Ovary (tissue), 7 donors: ENCODE measurements at regions not wholly inside any gene's neighbourhood (a gene's known extent, or its start where the extent isn't known, plus 50 kb on each side); places are given as distances from the start of the nearest gene placed in this dataset.

ENCODE experiments used
- DNase-seq, 5 donors: peaks; one replicate each; pipeline ENCODE4 v3.0.0-alpha.2; 2019 to 2020
- H3K27ac ChIP-seq, 2 donors: fragments of 200-600 bp; one replicate each; pipeline versions ENCODE4 v1.5.1 to v1.8.0; 2019 to 2022
- H3K27me3 ChIP-seq: fragments of 200-600 bp; one replicate; pipeline ENCODE4 v1.8.0; 2022
- H3K36me3 ChIP-seq: fragments of 200-600 bp; sonication (generic); one replicate; pipeline ENCODE4 v1.5.1; 2019
- H3K4me1 ChIP-seq: one replicate; pipeline ENCODE4 v1.8.1; 2013; ENCODE audit warnings: mild to moderate bottlenecking, moderate library complexity; ENCODE audit not compliant: insufficient read depth
- H3K4me3 ChIP-seq: fragments of 200-600 bp; sonication (generic); one replicate; pipeline ENCODE4 v1.5.1; 2017
- H3K9me3 ChIP-seq, 2 donors: fragments of 200-600 bp in 1 of 2; sonication (generic) in 1 of 2; one replicate each; pipeline versions ENCODE4 v1.5.1 to v1.8.1; 2013 to 2019; ENCODE audit warnings: mild to moderate bottlenecking in 1 of 2, moderate library complexity in 1 of 2
- CTCF ChIP-seq, 3 donors: fragments of 450-650 bp in 2 of 3; fragments of 200-600 bp in 1 of 3; IDR thresholded peaks; one replicate each; pipeline versions ENCODE4 v1.5.1 to v1.8.0; 2016 to 2022; ENCODE audit warnings: antibody characterized with exemption in 3 of 3, mild to moderate bottlenecking in 1 of 3
- EP300 ChIP-seq: sonication (generic); formaldehyde crosslinking; IDR thresholded peaks from one replicate; pipeline ENCODE4 v1.6.1; 2017; ENCODE audit warnings: antibody characterized with exemption
- POLR2A ChIP-seq: fragments of 450-650 bp; IDR thresholded peaks from one replicate; pipeline ENCODE4 v1.6.1; 2017; ENCODE audit warnings: antibody characterized with exemption, mild to moderate bottlenecking, moderate library complexity
- WGBS, 3 donors: extraction: QIAGEN DNeasy Blood & Tissue Kit in 1 of 3; methylation state at CpG; one replicate each; pipeline versions ENCODE4 v1.1.5 to v1.1.7; 2013 to 2017; 5-methylcytosine and 5-hydroxymethylcytosine counted together
- intact Hi-C, 4 donors: fragments of 100-400 bp; cut with DNase I; formaldehyde crosslinking; loops; one replicate each; pipeline versions ENCODE4 v1.11.0 to v1.15.1; 2022 to 2023
- donor health status: DM: no; HTN: no; CAD: no; lungs with moderate emphysema.
- donor health status: DM: no; HTN: no; CAD: no.
- donor health status: Bipolar disorder and iron deficiency.
- donor health status: DM: no; HTN: no; CAD: no.
- donor health status: DM: yes; HTN: yes; CAD: no.

- Histone ChIP-seq H3K27ac (no peak overlapping the region), H3K4me3 (no peak overlapping the region), H3K27me3 (no peaks in the 10 kb centered on the region), H3K9me3 (no peaks in the 10 kb centered on the region), H3K36me3 (no peaks in the 10 kb centered on the region), H3K4me1 (no peaks in the 10 kb centered on the region)
- intact Hi-C loops = no loop called here
- TF ChIP-seq POLR2A (no peak), EP300 (no peak)
- no peak for DNase-seq
- WGBS, 3 donors = 89 to 93% (median 90%) methylated on average over 7 of the region's 7 CpGs
Observed at GRCh38 chr6:145112711-145113148, 622.6 kb downstream of the EPM2A start.

- Histone ChIP-seq H3K9me3 (no peaks in the 10 kb centered on the region), H3K4me3 (no peak overlapping the region), H3K4me1 (no peaks in the 10 kb centered on the region), H3K27ac (no peak overlapping the region), H3K36me3 (no peaks in the 10 kb centered on the region), H3K27me3 (no peaks in the 10 kb centered on the region)
- no peak for DNase-seq
- intact Hi-C loops = no loop called here
- TF ChIP-seq CTCF (IDR thresholded peaks at IDR 0.05) (no peak), POLR2A (no peak), EP300 (no peak)
Observed at GRCh38 chr6:145115638-145116037, 619.7 kb downstream of the EPM2A start.

GRCh38 chr6:145116591-145117178, 618.6 kb downstream of the EPM2A start:
- Histone ChIP-seq H3K4me3 (no peak overlapping the region), H3K27me3 (no peaks in the 10 kb centered on the region), H3K36me3 (no peaks in the 10 kb centered on the region), H3K27ac (no peak overlapping the region), H3K9me3 (no peaks in the 10 kb centered on the region), H3K4me1 (no peaks in the 10 kb centered on the region)
- TF ChIP-seq CTCF (IDR thresholded peaks at IDR 0.05) = no peak
- no peak for TF ChIP-seq POLR2A
- TF ChIP-seq EP300 = no peak
- WGBS, 3 donors = 88 to 90% (median 89%) methylated on average over 8 of the region's 8 CpGs
- no peak for DNase-seq
- intact Hi-C loops = no loop called here

- Histone ChIP-seq H3K36me3 (no peaks in the 10 kb centered on the region), H3K9me3 (no peaks in the 10 kb centered on the region), H3K27me3 (no peaks in the 10 kb centered on the region), H3K4me1 (no peaks in the 10 kb centered on the region), H3K27ac (no peak overlapping the region), H3K4me3 (no peak overlapping the region)
- WGBS, 3 donors = 91 to 92% (median 91%) methylated on average over 4 of the region's 4 CpGs
- intact Hi-C loops = no loop called here
- no peak for DNase-seq
- TF ChIP-seq EP300 (no peak), CTCF (IDR thresholded peaks at IDR 0.05) (no peak), POLR2A (no peak)
Observed at GRCh38 chr6:145118224-145118623, 617.1 kb downstream of the EPM2A start.

- Histone ChIP-seq H3K36me3 (no peaks in the 10 kb centered on the region), H3K4me3 (no peak overlapping the region), H3K9me3 (no peaks in the 10 kb centered on the region), H3K27me3 (no peaks in the 10 kb centered on the region), H3K4me1 (no peaks in the 10 kb centered on the region), H3K27ac (no peak overlapping the region)
- 78 to 81% (median 81%) methylated on average over 4 of the region's 4 CpGs for WGBS, 3 donors
- intact Hi-C loops = no loop called here
- DNase-seq = no peak
- TF ChIP-seq POLR2A (no peak), CTCF (IDR thresholded peaks at IDR 0.05) (no peak)
Observed at GRCh38 chr6:145119081-145119480, 616.2 kb downstream of the EPM2A start.
